SW 1271 (cell line): ENCODE measurements at regions not wholly inside any gene's neighbourhood (a gene's known extent, or its start where the extent isn't known, plus 50 kb on each side); places are given as distances from the start of the nearest gene placed in this dataset.

ENCODE experiments used
- DNase-seq, 2 experiments: peaks; one replicate each; lab custom pipeline; 2025; lab: John Stamatoyannopoulos, UW

DNA sequence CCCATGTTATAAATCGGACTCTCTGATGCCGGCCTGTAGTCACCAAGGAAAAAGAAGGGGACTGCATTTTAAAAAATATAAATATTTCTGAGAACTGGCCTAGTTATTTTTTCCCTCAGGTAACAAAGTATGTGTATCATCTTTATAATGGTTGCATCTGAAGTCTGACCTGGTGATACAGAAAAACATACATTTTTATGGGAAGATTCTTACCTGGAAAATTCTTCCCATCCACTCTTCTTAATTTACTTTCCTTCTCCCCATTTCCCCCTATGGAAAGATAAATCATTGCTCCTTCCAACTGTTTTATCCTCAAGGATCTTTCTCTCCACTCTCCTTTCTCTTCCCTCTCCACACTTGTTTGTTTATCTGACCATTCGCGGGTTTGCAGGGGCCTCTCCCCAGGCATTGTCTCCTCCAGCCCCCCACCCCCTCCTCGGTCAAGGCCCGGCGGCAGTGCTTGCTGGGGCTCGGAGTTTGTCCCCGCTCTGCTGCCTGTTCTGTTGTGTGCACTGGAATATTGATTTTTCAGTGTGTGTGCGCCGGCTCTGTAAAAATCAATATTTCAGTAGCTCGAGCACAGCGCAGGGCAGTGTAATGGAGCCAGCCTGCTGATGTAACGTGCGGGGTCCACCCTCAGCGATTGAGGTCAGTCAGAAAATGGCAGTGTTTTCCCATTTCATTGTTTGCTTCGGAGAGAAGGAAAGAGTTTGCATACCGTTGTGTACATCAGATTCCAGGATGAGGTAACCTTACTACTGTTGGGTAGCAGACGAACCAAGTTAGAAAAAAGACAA, 199.5 kb upstream of the NFE2L3 start:
- no peak for DNase-seq

DNA sequence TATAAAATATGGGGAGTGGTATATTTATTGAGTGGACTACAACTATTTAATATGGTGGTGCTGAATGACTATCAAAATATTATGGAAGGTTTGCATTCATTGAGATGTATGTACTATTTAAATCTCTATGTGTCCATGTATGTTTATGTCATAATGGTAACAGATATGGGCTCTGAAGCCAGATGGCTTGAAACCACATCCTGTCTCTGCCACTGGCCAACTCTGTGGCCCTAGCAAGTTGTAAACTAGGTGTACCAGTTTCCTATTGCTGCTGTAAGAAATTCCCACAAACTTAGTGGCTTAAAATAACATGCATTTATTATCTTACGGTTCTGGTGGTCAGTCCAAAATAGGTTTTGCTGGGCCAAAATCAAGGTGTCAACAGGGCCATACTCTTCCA, 198.1 kb upstream of the NFE2L3 start:
- no peak for DNase-seq

DNA sequence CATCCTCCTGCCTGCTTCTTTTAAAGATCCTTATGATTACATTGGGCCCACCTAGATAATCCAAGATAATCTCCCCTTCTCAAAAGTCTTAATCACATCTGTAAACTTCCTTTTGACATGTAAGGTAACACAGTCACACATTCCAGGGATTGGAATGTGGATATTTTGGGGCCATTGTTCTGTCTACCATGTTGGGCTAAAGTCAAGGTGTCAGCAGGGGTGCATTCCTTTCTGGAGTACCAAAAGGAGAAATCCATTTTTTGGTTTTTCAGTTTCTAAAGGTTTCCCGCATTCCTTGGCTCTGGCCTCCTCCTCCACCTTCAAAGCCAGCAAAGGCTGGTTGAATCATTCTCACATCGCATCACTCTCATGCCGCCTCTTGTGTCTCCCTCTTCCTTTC, 197.6 kb upstream of the NFE2L3 start:
- DNase-seq: no peak

DNA sequence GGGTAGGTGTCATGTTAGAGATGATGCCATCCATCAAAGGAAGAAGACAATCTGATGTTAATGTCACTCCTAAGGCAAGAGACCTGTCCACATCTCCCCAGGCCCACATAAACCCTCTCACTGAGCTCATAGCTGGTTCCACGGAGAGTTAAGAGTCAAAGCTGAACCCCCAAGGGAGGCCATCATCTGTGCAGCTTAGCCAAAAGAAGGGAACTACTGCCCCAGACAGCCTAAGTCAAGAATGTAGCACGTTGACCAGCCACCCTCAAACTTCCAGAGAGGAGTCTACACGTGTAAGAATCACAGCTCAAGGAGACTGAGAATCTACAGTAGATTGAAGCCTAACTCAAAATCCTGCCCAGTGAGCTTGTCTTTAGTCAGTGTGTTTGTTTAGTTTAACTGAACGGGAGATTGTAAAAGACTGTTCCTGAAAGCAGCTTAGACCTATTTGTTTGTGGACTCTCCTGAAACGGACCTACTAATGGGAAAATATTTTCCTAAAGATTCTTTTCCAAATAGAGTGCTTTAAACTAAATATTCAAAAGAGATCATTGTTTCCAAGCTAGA, 192.7 kb upstream of the NFE2L3 start:
- DNase-seq: no peak

DNA sequence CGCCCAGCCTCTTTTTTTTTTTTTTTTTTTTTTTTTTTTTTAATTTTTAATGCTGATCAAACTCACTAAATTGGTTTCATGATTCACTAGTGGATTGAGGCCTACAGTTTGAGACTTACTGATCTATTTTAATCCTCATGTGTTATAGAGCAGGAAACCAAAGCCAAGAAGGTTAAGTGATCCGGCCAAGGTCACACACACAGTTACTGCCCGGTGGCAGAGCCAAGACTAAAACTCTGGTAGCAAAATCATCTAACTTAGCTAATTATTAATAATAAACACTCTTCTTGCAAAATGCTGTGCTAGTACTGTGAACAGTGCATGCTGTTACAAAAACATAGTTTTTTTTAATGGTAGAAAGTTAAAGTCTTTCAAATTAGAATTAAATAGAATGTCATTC, 188.3 kb upstream of the NFE2L3 start:
- DNase-seq: no peak

DNA sequence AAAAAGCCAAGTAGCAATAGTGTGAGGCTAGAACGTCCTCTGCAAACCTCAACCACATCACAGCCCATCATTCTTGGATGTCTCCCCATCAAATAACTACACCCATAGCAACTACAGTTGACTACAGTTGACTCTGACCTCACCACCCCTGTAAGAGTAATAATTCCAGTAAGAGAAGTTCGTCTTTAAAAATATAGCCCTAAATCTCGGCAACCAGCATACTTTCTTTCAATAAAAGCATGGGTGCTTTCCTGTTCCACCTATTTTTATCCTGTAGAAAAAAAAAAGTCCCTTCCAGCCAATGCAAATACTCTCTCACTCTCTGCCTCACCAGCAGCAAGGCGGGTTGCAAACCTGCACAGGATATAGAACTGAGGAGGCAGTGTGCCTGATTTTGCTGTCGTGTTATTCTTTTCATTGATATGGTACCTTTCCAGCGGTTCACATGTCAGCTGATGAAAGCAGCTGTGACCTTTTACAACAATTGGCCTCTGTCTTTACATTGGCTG, 187.5 kb upstream of the NFE2L3 start:
- DNase-seq: no peak

DNA sequence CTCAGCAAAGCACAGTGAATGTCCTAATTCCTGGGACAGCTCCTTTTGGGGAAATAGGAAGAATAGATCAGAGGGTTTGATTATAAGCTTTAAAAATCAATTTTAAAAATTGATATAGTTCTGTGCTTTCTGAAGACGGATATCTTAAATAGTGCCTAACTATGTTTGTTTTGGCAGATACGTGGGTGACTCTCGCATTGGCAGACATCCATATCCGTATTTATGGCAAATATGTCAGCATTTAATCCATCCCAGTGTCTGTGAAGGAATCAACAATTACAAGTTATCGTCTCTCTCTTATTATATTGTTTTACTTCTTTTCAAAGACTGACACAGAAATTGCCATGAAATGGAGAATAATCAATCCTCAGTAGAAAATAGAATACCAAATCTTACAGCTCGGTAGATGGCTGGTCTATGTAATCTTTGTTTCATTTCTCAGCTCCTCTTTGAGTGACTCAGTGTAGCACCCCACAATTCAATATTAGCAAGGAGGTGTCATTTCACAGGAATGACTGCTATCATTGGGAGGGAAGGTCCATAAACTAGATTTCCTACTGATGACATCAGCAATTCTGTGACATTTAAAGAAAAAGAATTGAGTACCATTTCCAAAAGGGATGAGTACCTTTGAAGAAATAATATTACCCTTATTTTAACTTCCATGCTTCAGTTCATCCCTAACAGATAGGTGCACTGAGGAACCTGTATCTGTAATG, 186.4 kb upstream of the NFE2L3 start:
- DNase-seq: no peak

DNA sequence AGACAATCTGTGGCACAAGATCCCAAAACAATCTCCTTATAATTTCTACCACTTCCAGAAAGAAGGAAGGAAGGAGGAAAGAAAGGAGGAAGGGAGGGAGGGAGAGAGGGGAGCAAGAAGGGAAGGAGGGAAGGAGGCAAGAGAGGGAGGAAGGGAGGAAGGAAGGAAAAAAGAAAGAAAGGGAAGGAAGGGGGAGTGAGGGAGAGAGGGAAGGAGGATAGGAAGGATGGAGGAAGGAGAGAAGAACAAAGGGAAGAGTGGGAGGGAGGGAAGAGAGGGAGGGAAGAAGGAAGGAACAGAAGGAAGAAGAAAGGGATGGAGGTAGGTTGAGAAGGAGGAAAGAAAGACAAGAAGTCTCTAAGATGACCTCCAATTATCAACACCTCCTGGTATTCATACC, 185.5 kb upstream of the NFE2L3 start:
- DNase-seq: no peak

DNA sequence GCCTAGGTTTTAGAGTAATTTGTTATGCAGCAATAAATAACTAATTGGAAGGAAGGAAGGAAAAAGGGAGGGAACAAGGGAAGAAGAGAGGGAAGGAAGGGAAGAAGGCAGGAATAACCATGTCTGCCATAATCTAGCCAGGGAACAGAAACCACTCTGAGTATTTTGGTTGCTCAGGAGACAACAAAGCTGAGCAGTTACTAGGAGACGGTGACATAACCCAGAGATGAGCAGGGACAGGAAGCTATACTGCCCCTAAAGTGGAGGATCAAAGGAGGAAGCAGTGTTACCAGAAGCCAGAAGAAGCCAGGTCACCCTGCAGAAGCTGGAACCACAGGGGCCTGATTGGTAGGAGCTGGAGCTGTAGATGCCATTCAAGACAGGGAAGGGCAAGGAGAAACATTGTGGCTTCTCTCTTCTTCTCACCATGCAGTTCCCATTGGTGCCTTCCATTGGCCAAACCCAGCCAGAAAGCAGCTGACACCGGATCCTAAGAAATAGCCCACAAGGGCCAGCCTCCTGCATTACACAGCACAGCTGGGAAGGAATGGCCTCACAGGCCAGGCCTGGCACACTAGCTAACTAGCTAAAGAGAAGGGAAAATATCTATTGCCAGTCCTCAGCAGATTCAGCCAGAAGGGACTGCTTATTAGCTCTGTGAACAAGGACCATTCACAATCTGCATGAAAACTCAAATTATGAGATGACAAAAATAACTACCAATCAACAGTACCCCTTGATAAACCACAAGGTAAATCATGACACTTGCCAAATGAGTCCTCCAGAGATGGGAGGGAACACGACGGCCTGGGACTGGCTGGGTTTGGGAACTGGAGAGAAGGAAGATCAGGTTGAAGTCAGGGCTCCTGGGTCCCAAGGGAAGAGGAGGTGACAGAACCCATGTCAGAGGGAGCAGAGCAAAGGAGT, 184.5 kb upstream of the NFE2L3 start:
- DNase-seq: no peak

DNA sequence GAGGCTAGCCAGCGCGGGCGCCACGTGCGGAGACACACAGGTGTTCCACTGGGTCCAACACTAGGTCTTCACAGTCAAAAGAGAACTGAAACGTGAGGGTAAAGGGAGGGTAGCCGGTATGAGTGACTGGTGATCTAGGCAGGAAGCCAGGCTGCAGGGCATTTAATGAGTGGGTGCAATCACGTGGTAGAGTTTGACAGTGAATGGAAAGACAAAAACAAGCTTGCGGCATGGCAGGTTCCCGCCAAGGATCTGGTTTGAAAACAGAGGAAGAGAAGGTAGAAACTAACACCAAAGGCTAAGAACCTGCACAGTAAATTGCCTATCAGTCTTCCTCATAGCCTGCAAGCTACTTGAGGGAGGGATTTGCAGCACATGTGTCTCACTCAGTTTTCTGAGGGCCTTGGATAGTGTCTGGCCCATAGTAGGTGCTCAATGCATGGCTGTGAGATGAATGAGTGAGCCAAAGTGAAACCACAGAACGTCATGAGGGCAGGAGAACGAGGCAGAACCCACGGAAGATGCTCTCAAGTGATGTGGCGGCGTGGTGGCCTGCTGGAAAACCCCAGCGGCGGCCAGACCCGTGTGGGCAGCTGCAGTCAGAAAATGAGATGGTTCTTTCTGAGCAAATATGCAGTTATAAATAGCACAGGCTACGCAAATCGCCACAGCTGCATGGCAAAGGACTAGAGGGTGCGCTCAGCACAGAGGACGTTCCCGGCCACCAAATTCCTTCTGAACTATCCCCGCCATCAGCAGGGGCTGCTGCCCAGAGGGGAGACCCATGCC, 183.6 kb upstream of the NFE2L3 start:
- DNase-seq: no peak

DNA sequence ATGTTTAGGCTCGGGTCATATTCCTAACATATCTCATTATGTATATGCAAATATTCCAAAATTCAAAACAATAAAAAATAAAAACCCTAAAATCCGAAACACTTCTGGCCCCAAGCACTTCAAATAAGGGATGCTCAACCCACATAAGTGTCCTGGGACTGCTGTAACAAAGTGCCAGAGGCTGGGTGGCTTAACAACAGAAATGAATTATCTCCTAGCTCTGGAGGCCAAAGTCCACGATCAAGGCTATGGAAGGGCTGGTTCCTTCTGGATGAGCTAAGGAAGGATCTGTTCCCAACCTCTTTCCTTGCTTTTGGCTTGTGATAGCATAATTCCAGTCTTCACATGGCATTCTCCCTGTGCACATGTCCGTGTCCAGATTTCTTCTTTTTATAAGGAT, 181.6 kb upstream of the NFE2L3 start:
- no peak for DNase-seq

DNA sequence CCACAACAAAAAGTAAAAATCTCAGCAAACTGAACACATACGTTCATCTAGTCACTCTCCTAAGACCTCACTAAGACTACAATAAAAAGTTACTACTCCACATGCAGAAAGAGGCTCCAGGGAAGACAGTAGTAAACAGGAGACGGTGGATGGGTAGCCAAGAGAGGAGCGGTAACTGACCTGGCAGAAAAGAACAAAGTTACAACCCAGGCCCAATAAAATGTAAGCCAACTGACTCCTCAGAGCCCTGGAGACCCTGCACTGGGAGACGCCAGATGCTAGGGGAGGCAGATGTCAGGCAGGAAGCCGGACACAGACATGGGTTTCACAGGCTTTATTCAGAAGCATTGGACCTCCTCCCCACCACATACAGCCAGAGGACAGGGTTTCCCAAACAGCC, 181.1 kb upstream of the NFE2L3 start:
- no peak for DNase-seq

DNA sequence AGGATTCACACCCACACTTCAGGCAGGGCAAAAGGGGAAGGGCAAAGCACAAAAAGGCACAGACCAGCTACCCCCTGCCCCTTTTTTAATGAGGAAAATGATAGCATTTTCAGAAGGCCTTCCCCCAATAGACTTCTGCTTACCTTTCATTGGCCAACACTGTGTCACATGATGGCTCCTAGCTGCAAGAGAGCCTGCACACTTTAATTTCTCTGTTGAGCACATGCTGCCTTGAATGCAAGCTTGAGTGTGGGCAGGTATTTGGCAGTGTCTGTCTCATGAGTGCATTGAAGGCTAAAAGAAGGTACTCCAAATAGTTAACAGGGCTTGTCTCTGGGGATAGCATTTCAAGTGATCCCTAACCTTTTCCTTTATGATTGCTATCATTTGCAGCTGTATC, 175.4 kb upstream of the NFE2L3 start:
- no peak for DNase-seq

DNA sequence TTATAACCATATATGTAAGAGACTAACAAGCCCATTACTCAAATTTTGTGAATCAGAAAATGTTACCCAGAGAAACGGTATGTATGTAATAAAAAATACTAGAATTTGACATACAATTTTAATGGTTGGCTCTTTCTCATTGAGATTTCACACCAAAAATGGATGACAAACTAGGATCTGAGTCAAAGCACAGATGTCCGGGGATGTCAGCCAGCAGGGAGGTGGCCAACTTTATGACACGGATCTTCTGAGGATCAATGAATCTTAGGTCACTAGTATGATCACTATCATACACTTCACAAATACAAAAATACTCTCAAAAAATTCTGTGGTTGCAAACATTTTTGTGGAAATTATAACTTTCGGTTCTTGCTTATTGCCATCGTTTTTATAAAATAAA, 173.5 kb upstream of the NFE2L3 start:
- DNase-seq: no peak

DNA sequence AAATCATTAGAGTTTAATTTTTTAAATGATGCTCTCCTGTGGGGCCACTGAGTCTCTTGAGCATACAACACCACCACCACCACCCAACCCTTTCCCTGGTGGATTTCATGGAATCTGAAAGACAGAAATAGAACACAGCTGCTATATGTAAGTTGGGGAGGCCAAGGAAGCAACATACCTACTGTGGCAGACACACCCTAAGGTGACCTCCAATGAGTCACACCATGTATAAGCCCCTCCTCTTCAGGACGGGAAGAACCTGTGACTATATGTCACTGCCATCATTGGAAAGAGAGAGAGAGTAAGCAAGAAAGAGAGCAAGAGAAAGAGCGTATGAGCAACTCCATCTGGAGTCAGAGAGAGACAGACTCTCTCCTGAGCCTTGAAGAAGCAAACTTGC, 172.4 kb upstream of the NFE2L3 start:
- no peak for DNase-seq

DNA sequence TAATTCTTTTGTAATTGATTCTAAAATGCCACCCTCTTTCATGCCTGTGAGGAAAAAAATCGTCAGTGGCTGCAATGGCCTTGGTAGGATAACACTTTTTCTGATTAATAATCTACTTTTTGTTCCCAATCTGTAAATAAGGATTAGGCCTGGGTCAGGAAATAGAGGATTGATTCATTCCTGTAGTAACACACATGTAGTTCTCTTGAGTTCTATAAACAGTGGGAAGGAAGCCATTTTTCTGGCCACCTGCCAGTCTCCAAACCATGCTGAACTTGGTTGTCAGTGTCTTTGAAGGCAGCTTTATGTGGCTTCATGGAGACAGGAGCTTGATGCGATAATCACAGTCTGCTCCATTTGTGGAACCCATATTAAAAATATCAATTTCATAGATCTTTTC, 169.3 kb upstream of the NFE2L3 start:
- no peak for DNase-seq

DNA sequence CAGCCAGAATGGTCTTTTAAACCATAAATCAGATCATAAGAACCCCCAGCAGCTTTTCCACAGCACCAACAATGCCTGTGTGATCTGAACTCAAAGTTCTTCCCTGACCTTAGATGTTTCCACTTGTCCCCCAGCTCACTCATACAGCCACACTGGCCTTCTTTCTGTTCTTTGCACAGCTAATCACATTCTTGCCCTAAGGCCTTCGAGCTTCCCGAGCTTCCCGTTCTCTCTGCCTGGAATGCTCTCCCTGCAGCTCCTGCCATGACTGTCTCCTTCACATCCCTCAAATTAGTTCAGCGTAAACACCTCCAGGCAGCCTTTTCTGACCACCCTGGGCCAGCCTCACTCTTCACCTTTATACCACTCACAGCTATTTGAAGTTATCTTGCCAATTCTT, 166.8 kb upstream of the NFE2L3 start:
- no peak for DNase-seq

DNA sequence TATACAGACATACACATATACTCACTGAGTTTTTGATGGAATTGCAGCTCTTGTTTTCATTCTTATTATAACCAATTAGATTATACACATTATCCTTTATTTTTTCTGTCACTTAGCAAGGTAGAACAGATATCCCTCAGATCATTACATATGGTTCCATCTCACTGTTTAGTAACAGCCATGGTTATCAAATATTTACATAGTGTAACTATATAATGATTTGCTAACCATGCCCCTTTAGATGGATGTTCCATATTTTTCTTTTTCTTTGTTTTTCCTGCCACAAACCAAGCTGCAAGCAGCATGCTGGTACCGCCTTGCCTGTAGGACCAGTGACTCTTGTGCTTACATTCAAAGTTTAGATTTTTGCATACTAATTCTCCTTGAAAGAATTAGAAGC, 163.4 kb upstream of the NFE2L3 start:
- no peak for DNase-seq

DNA sequence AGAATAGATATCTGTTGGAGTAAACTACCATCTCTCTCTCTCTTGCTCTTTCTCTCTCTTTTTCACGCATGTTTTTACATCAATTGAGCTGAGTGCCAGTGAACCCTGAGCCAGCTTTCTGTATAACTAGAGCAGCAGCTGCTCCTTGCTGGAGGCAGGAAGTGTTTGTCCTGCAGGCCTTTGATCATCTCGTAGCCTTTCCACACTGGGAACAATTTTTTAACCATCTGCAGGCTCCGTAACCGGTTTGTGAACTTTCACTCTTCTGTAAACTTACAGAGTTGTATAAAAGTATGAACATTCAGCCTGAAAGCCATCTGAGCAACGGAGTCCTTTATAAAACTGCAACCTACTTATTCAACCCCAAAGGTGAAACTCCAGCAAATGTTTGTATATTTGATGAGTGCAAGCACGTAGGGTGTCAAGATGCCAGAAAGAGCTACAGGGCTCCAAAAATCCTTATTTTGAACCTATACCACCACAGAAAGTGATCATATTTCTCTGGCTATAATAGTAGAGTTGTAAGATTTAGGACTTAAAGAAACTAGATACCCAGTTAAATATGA, 162.8 kb upstream of the NFE2L3 start:
- no peak for DNase-seq

DNA sequence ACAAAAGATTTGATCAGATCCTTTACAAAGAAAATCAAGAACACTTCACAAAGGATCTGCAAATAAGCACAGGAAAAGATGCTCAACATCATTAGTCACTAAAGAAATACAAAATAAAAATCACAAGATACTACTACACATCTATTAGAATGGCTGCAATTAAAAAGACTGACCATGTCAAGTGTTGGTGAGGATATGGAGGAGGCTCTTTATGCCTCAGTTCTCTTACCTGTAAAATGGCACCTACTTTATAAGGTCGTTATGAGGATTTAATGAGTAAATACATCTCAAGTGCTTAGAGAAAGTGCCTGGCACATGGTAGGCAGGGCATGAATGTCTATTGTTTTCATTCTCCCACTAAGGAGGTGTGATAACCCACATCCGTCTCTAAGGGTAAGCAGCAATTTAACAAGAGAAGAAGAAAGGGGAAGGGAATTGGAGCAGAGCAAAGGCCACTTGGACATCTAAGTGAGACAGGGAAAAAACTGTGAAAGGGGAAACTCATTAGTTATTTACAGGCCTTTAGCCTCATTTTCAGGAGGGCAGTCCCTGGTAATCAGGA, 157.5 kb upstream of the NFE2L3 start:
- DNase-seq: no peak

DNA sequence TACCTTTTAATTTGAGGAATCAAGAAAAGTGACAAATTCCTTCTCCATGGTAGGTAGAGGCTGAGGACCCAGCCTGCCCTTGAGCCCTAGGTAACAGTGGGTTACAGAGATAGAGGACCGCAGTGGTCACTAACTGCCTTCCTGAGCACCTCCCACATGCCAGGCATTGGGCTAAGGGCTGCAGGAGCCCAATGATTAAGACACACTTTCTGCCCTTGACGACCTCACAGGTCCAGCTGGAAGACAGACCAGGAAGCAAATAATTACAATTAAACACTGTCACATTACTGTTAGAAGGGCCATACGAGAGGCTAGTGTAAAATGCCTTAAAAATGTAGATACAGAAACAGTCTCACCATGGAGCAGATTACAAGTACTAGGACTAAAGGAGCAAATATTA, 156.8 kb upstream of the NFE2L3 start:
- DNase-seq: no peak
